ENCODE measurements at regions not wholly inside any gene's neighbourhood (a gene's known extent, or its start where the extent isn't known, plus 50 kb on each side); places are given as distances from the start of the nearest gene placed in this dataset.

- TF ChIP-seq POLR2A (IDR thresholded peaks at IDR 0.05) (no peak), CTCF (IDR thresholded peaks at IDR 0.05) (no peak)
Measured at GRCh38 chr12:13472690-13473089, 276.2 kb downstream of the EMP1 start.
